H1 (cell line): ENCODE measurements at regions not wholly inside any gene's neighbourhood (a gene's known extent, or its start where the extent isn't known, plus 50 kb on each side); places are given as distances from the start of the nearest gene placed in this dataset.

Experiments used
- CTCF ChIA-PET: fragments of 300-600 bp; sonication (Branson Sonifier 250); formaldehyde crosslinking; loops from one replicate; lab custom pipeline; 2021; ENCODE audit not compliant: partially characterized antibody; lab: Charles Lee
- POLR2A ChIA-PET: fragments of 300-600 bp; sonication (Branson Sonifier 250); formaldehyde crosslinking; loops from one replicate; lab custom pipeline; 2021; ENCODE audit warnings: inconsistent platforms; ENCODE audit not compliant: partially characterized antibody; lab: Charles Lee
- DNase-seq, 2 experiments: peaks; one replicate each; pipeline versions ENCODE4 v3.0.0 to v3.0.0-alpha.2; 2010 to 2022; ENCODE audit warnings: low spot score in 2 of 2, low read depth in 1 of 2, mixed read lengths in 1 of 2
- FAIRE-seq: peaks from 2 replicates; lab custom pipeline; 2011; peaks lifted over from hg19 to GRCh38; lab: Jason Lieb, UNC
- H2AFZ ChIP-seq: 2 replicates; pipeline ENCODE4 v1.8.1; 2012; ENCODE audit warnings: low read length, inconsistent platforms
- H2AK5ac ChIP-seq: 2 replicates; pipeline ENCODE4 v1.6.1; 2013; ENCODE audit warnings: low read depth, low read length
- H2BK120ac ChIP-seq: replicated peaks from 2 replicates; pipeline ENCODE3; 2013; ENCODE audit warnings: low read depth, low read length, inconsistent platforms
- H2BK12ac ChIP-seq: 2 replicates; pipeline ENCODE4 v1.6.1; 2013; ENCODE audit warnings: low read depth, low read length
- H2BK15ac ChIP-seq: 2 replicates; pipeline ENCODE4 v1.6.1; 2013; ENCODE audit warnings: low read length
- H2BK20ac ChIP-seq: 2 replicates; pipeline ENCODE4 v1.6.1; 2013; ENCODE audit warnings: low read length
- H2BK5ac ChIP-seq: 2 replicates; pipeline ENCODE4 v1.6.1; 2013; ENCODE audit warnings: low read depth, low read length
- H3K14ac ChIP-seq: 2 replicates; pipeline ENCODE4 v1.6.1; 2013; ENCODE audit warnings: inconsistent platforms; ENCODE audit not compliant: insufficient read length
- H3K18ac ChIP-seq: 2 replicates; pipeline ENCODE4 v1.6.1; 2013; ENCODE audit warnings: low read length; ENCODE audit errors: extremely low read depth
- H3K23ac ChIP-seq: 2 replicates; pipeline ENCODE4 v1.6.1; 2013; ENCODE audit warnings: inconsistent platforms; ENCODE audit not compliant: insufficient read length
- H3K23me2 ChIP-seq: 2 replicates; pipeline ENCODE4 v1.6.1; 2013; ENCODE audit warnings: low read depth, low read length
- H3K27ac ChIP-seq: 2 replicates; pipeline ENCODE4 v1.6.1; 2011; ENCODE audit warnings: low read depth, low read length, inconsistent platforms
- H3K27me3 ChIP-seq, 4 experiments: replicated peaks in 1 of 4; 1 replicate in 1 of 4; 2 replicates in 3 of 4; pipeline versions ENCODE4 v1.6.1 to v1.8.1; 2011 to 2013; ENCODE audit warnings: low read length in 3 of 4, mild to moderate bottlenecking in 3 of 4, inconsistent platforms in 2 of 4, mixed read lengths in 2 of 4, moderate library complexity in 1 of 4; ENCODE audit not compliant: control insufficient read depth in 3 of 4, insufficient read depth in 3 of 4; ENCODE audit errors: extremely low read depth in 1 of 4
- H3K36me3 ChIP-seq, 4 experiments: 2 replicates each; pipeline versions ENCODE4 v1.6.1 to v1.8.1; 2011 to 2013; ENCODE audit warnings: mild to moderate bottlenecking in 4 of 4, low read length in 3 of 4, moderate library complexity in 2 of 4, control low read depth in 1 of 4, inconsistent platforms in 1 of 4; ENCODE audit not compliant: insufficient read depth in 4 of 4, control insufficient read depth in 2 of 4
- H3K4ac ChIP-seq: replicated peaks from 2 replicates; pipeline ENCODE3; 2013; ENCODE audit warnings: low read length, low read depth, mixed read lengths, inconsistent platforms; ENCODE audit not compliant: insufficient read length
- H3K4me1 ChIP-seq, 4 experiments: replicated peaks in 1 of 4; 1 replicate in 1 of 4; 2 replicates in 3 of 4; pipeline versions ENCODE4 v1.6.1 to v1.8.1; 2011 to 2013; ENCODE audit warnings: low read length in 3 of 4, inconsistent platforms in 2 of 4, mixed read lengths in 1 of 4; ENCODE audit not compliant: insufficient read depth in 4 of 4, control insufficient read depth in 3 of 4
- H3K4me2 ChIP-seq, 2 experiments: 2 replicates each; pipeline versions ENCODE4 v1.6.1 to v1.8.1; 2011 to 2013; ENCODE audit warnings: low read depth in 2 of 2, low read length in 2 of 2, control low read depth in 1 of 2, inconsistent platforms in 1 of 2, mild to moderate bottlenecking in 1 of 2; ENCODE audit not compliant: insufficient read depth in 1 of 2
- H3K4me3 ChIP-seq, 4 experiments: fragments of 200-600, 300-600 bp in 1 of 4; sonication (generic), shearing (Covaris generic), sonication (Bioruptor Twin) in 1 of 4; 2 replicates each; pipeline versions ENCODE4 v1.5.1 to v1.8.1; 2011 to 2016; ENCODE audit warnings: low read length in 4 of 4, low read depth in 3 of 4, control low read depth in 2 of 4, inconsistent platforms in 2 of 4, mild to moderate bottlenecking in 2 of 4, mixed read lengths in 1 of 4, moderate library complexity in 1 of 4; ENCODE audit not compliant: insufficient read depth in 2 of 4; ENCODE audit errors: extremely low read depth in 1 of 4
- H3K56ac ChIP-seq: replicated peaks from 2 replicates; pipeline ENCODE3; 2013; ENCODE audit warnings: low read depth, mild to moderate bottlenecking, mixed read lengths, low read length, inconsistent platforms; ENCODE audit not compliant: insufficient read length
- H3K79me1 ChIP-seq: 2 replicates; pipeline ENCODE4 v1.6.1; 2013; ENCODE audit warnings: low read depth, low read length, control low read depth
- H3K79me2 ChIP-seq, 2 experiments: 2 replicates each; pipeline versions ENCODE4 v1.6.1 to v1.8.1; 2012 to 2013; ENCODE audit warnings: low read length in 2 of 2, mild to moderate bottlenecking in 2 of 2, inconsistent platforms in 1 of 2; ENCODE audit not compliant: insufficient read depth in 2 of 2, control insufficient read depth in 1 of 2
- H3K9ac ChIP-seq, 4 experiments: replicated peaks in 1 of 4; 1 replicate in 1 of 4; 2 replicates in 3 of 4; pipeline versions ENCODE4 v1.6.1 to v1.8.1; 2011 to 2013; ENCODE audit warnings: low read depth in 3 of 4, low read length in 3 of 4, control low read depth in 2 of 4, mild to moderate bottlenecking in 2 of 4, moderate library complexity in 2 of 4, inconsistent platforms in 1 of 4; ENCODE audit errors: extremely low read depth in 1 of 4
- H3K9me3 ChIP-seq, 2 experiments: 2 replicates each; pipeline versions ENCODE4 v1.6.1 to v1.8.1; 2012 to 2013; ENCODE audit warnings: mild to moderate bottlenecking in 2 of 2, moderate library complexity in 2 of 2, control low read depth in 1 of 2, inconsistent platforms in 1 of 2, low read depth in 1 of 2, low read length in 1 of 2, mixed read lengths in 1 of 2; ENCODE audit not compliant: insufficient read depth in 2 of 2
- H4K20me1 ChIP-seq, 2 experiments: replicated peaks in 1 of 2; 2 replicates each; pipeline versions ENCODE3 to v1.8.1; 2011 to 2013; ENCODE audit warnings: inconsistent platforms in 2 of 2, low read length in 2 of 2, mild to moderate bottlenecking in 1 of 2; ENCODE audit not compliant: insufficient read depth in 2 of 2, control insufficient read depth in 1 of 2
- H4K5ac ChIP-seq: 2 replicates; pipeline ENCODE4 v1.6.1; 2013; ENCODE audit warnings: low read length, low read depth, mixed read lengths, inconsistent platforms; ENCODE audit not compliant: insufficient read length
- H4K8ac ChIP-seq: 2 replicates; pipeline ENCODE4 v1.8.0; 2013; ENCODE audit warnings: mild to moderate bottlenecking, moderate library complexity, low read length, inconsistent platforms; ENCODE audit not compliant: insufficient read depth; ENCODE audit errors: extremely low read depth
- H4K91ac ChIP-seq: replicated peaks from 2 replicates; pipeline ENCODE3; 2013; ENCODE audit warnings: low read length, mixed read lengths, inconsistent platforms; ENCODE audit not compliant: insufficient read length
- WGBS, 2 experiments: shearing (Covaris generic) in 1 of 2; methylation state at CpG; one replicate each; pipeline versions ENCODE4 v1.1.6 to v1.1.7; 2013 to 2015; ENCODE audit warnings: low lambda C conversion rate in 2 of 2, mixed read lengths in 2 of 2, inconsistent platforms in 1 of 2, low coverage in 1 of 2, missing lambda C conversion rate in 1 of 2; ENCODE audit not compliant: insufficient replicate concordance in 2 of 2, insufficient coverage in 1 of 2, insufficient read length in 1 of 2; ENCODE audit errors: extremely low coverage in 1 of 2, missing lambda C conversion rate in 1 of 2; 5-methylcytosine and 5-hydroxymethylcytosine counted together
- TF ChIP-seq, protein P1 (sequence below): IDR thresholded peaks from 2 replicates; pipeline ENCODE4 v1.6.1; 2012; ENCODE audit warnings: inconsistent platforms

DNA sequence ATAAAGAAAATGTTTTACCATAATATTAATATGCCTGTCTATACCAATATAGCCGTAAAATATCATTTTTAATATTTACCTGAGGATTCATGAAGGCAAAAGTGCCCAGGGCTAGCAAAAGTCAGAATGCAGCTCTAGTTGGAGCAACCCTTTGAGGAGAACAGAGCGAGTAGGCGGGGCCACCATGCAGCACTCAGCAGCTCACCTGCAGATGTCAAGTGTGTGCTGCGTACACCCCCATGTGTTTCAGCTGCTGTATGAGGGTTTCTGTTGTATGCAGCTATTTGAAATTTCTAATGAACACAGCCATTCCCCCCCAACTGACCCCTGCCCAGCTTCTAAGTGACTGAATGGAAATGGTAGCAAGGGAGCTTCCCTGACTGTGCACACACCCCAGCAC, 508.0 kb downstream of the QKI start:
- Histone ChIP-seq H2BK15ac (no peak overlapping the region), H2BK5ac (no peak overlapping the region), H2BK120ac (no peak overlapping the region), H3K79me2 (no peaks in the 10 kb centered on the region), H2AFZ (no peak overlapping the region), H3K23ac (no peak overlapping the region), H4K8ac (no peak overlapping the region), H3K27me3 (no peaks in the 10 kb centered on the region), H2BK12ac (no peak overlapping the region), H3K56ac (no peak overlapping the region), H3K27ac (no peak overlapping the region), H3K36me3 (no peaks in the 10 kb centered on the region; a peak in 1 of 8 replicates), H3K4me2 (no peak overlapping the region), H3K4me1 (peaks cover 0 to 4% (median 0%) of the 10 kb centered on the region in 4 experiments; a peak in 1 of 7 replicates), H2AK5ac (no peak overlapping the region), H3K14ac (no peak overlapping the region), H4K20me1 (no peaks in the 10 kb centered on the region), H3K23me2 (no peaks in the 10 kb centered on the region), H3K4me3 (no peak overlapping the region), H3K4ac (no peak overlapping the region), H3K18ac (no peak overlapping the region), H3K79me1 (no peaks in the 10 kb centered on the region), H3K9me3 (no peaks in the 10 kb centered on the region), H2BK20ac (no peak overlapping the region), H4K91ac (no peak overlapping the region), H3K9ac (no peak overlapping the region), H4K5ac (no peak overlapping the region)
- TF ChIP-seq, protein P1, sequence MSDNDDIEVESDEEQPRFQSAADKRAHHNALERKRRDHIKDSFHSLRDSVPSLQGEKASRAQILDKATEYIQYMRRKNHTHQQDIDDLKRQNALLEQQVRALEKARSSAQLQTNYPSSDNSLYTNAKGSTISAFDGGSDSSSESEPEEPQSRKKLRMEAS = no peak
- POLR2A ChIA-PET = interaction anchor here (0.9 kb wide), 1 partner anchor 11 kb away, joined by 4 read pairs; no protein-coding TSS in a partner anchor
- CTCF ChIA-PET = interaction anchor here (1.6 kb wide), 1 partner anchor 35 kb away, joined by 3 read pairs; no protein-coding TSS in a partner anchor
- no peak for FAIRE-seq
- 93% methylated on average over 4 of the region's 4 CpGs; no CpG with 5 or more reads in 1 of the 2 experiments for WGBS, 2 experiments
- DNase-seq = no peak
